Parathyroid adenoma (tissue), 2 donors: ENCODE measurements at regions not wholly inside any gene's neighbourhood (a gene's known extent, or its start where the extent isn't known, plus 50 kb on each side); places are given as distances from the start of the nearest gene placed in this dataset.

Source experiments
- H2AFZ ChIP-seq: fragments of 300-600 bp; sonication (generic); one replicate; pipeline ENCODE4 v1.7.0; 2017; ENCODE audit warnings: antibody characterized with exemption, mild to moderate bottlenecking
- H3K27ac ChIP-seq: fragments of 300-600 bp; sonication (generic); one replicate; pipeline ENCODE4 v1.7.0; 2017
- H3K27me3 ChIP-seq: fragments of 300-600 bp; sonication (generic); one replicate; pipeline ENCODE4 v1.7.0; 2017; ENCODE audit warnings: low read length; ENCODE audit not compliant: control insufficient read depth, insufficient read depth
- H3K36me3 ChIP-seq: fragments of 300-600 bp; sonication (generic); one replicate; pipeline ENCODE4 v1.7.0; 2017; ENCODE audit warnings: low read length; ENCODE audit not compliant: control insufficient read depth, insufficient read depth
- H3K4me1 ChIP-seq: fragments of 300-600 bp; sonication (generic); one replicate; pipeline ENCODE4 v1.7.0; 2017; ENCODE audit warnings: control low read depth
- H3K4me2 ChIP-seq: fragments of 300-600 bp; sonication (generic); one replicate; pipeline ENCODE4 v1.7.0; 2017; ENCODE audit warnings: low read length
- H3K4me3 ChIP-seq: fragments of 300-600 bp; sonication (generic); one replicate; pipeline ENCODE4 v1.7.0; 2017; ENCODE audit warnings: low read depth, low read length
- H3K79me2 ChIP-seq: fragments of 300-600 bp; sonication (generic); one replicate; pipeline ENCODE4 v1.7.0; 2017; ENCODE audit warnings: control low read depth
- H3K9ac ChIP-seq: fragments of 300-600 bp; sonication (generic); one replicate; pipeline ENCODE4 v1.7.0; 2017; ENCODE audit warnings: mild to moderate bottlenecking
- H3K9me3 ChIP-seq: fragments of 300-600 bp; sonication (generic); one replicate; pipeline ENCODE4 v1.7.0; 2017; ENCODE audit warnings: low read length; ENCODE audit not compliant: control insufficient read depth
- CTCF ChIP-seq: fragments of 300-600 bp; sonication (generic); IDR thresholded peaks from one replicate; pipeline ENCODE4 v1.7.0; 2017; ENCODE audit warnings: antibody characterized with exemption, mild to moderate bottlenecking
- donor health status: primary hyperparathyroidism.

GRCh38 chr17:34135841-34136240 lies 119.2 kb upstream of the CCL2 start:
- H3K79me2 ChIP-seq = no peaks in the 10 kb centered on the region
- no peaks in the 10 kb centered on the region for H3K4me1 ChIP-seq
- TF ChIP-seq CTCF = no peak
- H3K9ac ChIP-seq = no peak overlapping the region
- no peaks in the 10 kb centered on the region for H3K36me3 ChIP-seq
- H3K27ac ChIP-seq = no peak overlapping the region
- H3K4me3 ChIP-seq = no peak overlapping the region
- H3K4me2 ChIP-seq = no peak overlapping the region
- peak overlapping the region; percentile 51 for H2AFZ ChIP-seq
- no peaks in the 10 kb centered on the region for H3K27me3 ChIP-seq
- no peaks in the 10 kb centered on the region for H3K9me3 ChIP-seq

- no peak overlapping the region for H3K4me2 ChIP-seq
- H3K27ac ChIP-seq = no peak overlapping the region
- H3K9me3 ChIP-seq = no peaks in the 10 kb centered on the region
- H3K4me1 ChIP-seq = no peaks in the 10 kb centered on the region
- H3K79me2 ChIP-seq = no peaks in the 10 kb centered on the region
- no peak overlapping the region for H3K4me3 ChIP-seq
- no peak for TF ChIP-seq CTCF
- no peak overlapping the region for H3K9ac ChIP-seq
- no peaks in the 10 kb centered on the region for H3K36me3 ChIP-seq
- H3K27me3 ChIP-seq = no peaks in the 10 kb centered on the region
- H2AFZ ChIP-seq = no peak overlapping the region
Measured at GRCh38 chr17:34140006-34140405, 115.1 kb upstream of the CCL2 start.

GRCh38 chr17:34141590-34141989 lies 113.5 kb upstream of the CCL2 start:
- Histone ChIP-seq H3K27me3 (no peaks in the 10 kb centered on the region), H3K27ac (no peak overlapping the region), H3K4me3 (no peak overlapping the region), H3K4me2 (no peak overlapping the region), H2AFZ (no peak overlapping the region), H3K36me3 (no peaks in the 10 kb centered on the region), H3K79me2 (no peaks in the 10 kb centered on the region), H3K9ac (no peak overlapping the region), H3K9me3 (no peaks in the 10 kb centered on the region), H3K4me1 (no peaks in the 10 kb centered on the region)
- TF ChIP-seq CTCF = no peak

GRCh38 chr17:34143430-34143829 lies 111.7 kb upstream of the CCL2 start:
- TF ChIP-seq CTCF = no peak
- H3K4me2 ChIP-seq = no peak overlapping the region
- H3K27me3 ChIP-seq = no peaks in the 10 kb centered on the region
- H2AFZ ChIP-seq = no peak overlapping the region
- H3K4me1 ChIP-seq = no peaks in the 10 kb centered on the region
- H3K36me3 ChIP-seq = no peaks in the 10 kb centered on the region
- H3K9me3 ChIP-seq = no peaks in the 10 kb centered on the region
- H3K9ac ChIP-seq = no peak overlapping the region
- H3K79me2 ChIP-seq = no peaks in the 10 kb centered on the region
- no peak overlapping the region for H3K27ac ChIP-seq
- no peak overlapping the region for H3K4me3 ChIP-seq

- H3K9ac ChIP-seq = no peak overlapping the region
- no peaks in the 10 kb centered on the region for H3K36me3 ChIP-seq
- no peaks in the 10 kb centered on the region for H3K4me1 ChIP-seq
- H2AFZ ChIP-seq = no peak overlapping the region
- no peaks in the 10 kb centered on the region for H3K27me3 ChIP-seq
- H3K4me3 ChIP-seq = no peak overlapping the region
- H3K4me2 ChIP-seq = no peak overlapping the region
- H3K9me3 ChIP-seq = no peaks in the 10 kb centered on the region
- TF ChIP-seq CTCF = peak; percentile 77
- H3K79me2 ChIP-seq = no peaks in the 10 kb centered on the region
- no peak overlapping the region for H3K27ac ChIP-seq
Measured at GRCh38 chr17:34146440-34147043, 108.5 kb upstream of the CCL2 start.
